PC-3 (cell line): ENCODE measurements at regions not wholly inside any gene's neighbourhood (a gene's known extent, or its start where the extent isn't known, plus 50 kb on each side); places are given as distances from the start of the nearest gene placed in this dataset.

Source experiments
- EZH2 ChIP-seq: fragments of 300-600 bp; sonication (generic); IDR thresholded peaks from one replicate; pipeline ENCODE4 v1.6.1; 2017; ENCODE audit warnings: antibody characterized with exemption, mild to moderate bottlenecking, low read length; ENCODE audit not compliant: unreplicated experiment
- EZH2phosphoT487 ChIP-seq: fragments of 300-600 bp; sonication (generic); IDR thresholded peaks from 2 replicates; pipeline ENCODE4 v1.6.1; 2018; ENCODE audit warnings: mild to moderate bottlenecking, antibody characterized with exemption, low read length, borderline replicate concordance
- TF ChIP-seq, protein P1 (sequence below): fragments of 300-600 bp; sonication (generic); conservative IDR thresholded peaks from 2 replicates; pipeline ENCODE4 v1.5.1; 2017; ENCODE audit warnings: antibody characterized with exemption, low read depth, mild to moderate bottlenecking, low read length

DNA sequence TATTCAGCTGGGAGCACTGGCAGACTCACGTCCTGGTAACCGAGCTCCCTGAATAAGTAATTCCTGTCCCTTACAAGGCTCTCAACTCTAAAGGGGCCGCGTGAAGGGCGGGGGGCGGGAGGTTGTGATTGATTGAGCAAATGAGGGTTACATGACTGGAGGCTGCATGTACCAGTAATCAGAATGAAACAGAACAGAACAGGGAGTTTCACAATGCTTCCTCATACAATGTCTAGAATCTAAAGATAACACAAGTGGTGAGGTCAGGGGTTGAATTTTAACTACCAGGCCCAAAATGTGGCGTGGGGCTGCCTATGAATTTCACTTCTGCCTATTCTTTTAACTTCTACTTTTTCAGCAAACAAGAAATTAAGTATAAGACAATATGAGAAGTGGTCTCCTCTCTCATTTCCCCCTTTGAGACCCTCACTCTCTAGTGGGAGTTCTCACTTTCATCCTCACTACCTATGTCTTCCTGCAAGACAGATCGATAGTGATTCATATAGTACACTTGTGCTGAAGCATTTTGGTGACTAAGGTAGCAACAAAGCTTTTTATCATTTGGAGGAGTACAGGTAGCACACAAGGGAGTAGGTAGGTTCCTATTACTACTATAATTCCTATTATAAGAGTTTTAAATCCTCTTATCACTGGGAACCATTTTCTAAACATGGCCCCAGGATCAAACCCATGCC is 239.8 kb downstream of the KTN1 start:
- TF ChIP-seq, protein P1, sequence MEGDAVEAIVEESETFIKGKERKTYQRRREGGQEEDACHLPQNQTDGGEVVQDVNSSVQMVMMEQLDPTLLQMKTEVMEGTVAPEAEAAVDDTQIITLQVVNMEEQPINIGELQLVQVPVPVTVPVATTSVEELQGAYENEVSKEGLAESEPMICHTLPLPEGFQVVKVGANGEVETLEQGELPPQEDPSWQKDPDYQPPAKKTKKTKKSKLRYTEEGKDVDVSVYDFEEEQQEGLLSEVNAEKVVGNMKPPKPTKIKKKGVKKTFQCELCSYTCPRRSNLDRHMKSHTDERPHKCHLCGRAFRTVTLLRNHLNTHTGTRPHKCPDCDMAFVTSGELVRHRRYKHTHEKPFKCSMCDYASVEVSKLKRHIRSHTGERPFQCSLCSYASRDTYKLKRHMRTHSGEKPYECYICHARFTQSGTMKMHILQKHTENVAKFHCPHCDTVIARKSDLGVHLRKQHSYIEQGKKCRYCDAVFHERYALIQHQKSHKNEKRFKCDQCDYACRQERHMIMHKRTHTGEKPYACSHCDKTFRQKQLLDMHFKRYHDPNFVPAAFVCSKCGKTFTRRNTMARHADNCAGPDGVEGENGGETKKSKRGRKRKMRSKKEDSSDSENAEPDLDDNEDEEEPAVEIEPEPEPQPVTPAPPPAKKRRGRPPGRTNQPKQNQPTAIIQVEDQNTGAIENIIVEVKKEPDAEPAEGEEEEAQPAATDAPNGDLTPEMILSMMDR: no peak
- TF ChIP-seq EZH2 (no peak), EZH2phosphoT487 (no peak)
